Gastroesophageal sphincter (tissue), 3 donors: ENCODE measurements at regions not wholly inside any gene's neighbourhood (a gene's known extent, or its start where the extent isn't known, plus 50 kb on each side); places are given as distances from the start of the nearest gene placed in this dataset.

ENCODE experiments used
- CTCF ChIP-seq, 4 experiments: fragments of 200-600 bp in 2 of 4; fragments of 450-650 bp in 2 of 4; sonication (generic) in 1 of 4; IDR thresholded peaks; one replicate each; pipeline ENCODE4 v1.5.1; 2017 to 2019; ENCODE audit warnings: antibody characterized with exemption in 4 of 4, mild to moderate bottlenecking in 2 of 4, moderate library complexity in 2 of 4
- POLR2A ChIP-seq, 2 donors: fragments of 450-650 bp; IDR thresholded peaks; one replicate each; pipeline ENCODE4 v1.6.1; 2017; ENCODE audit warnings: antibody characterized with exemption in 2 of 2, mild to moderate bottlenecking in 2 of 2, moderate library complexity in 1 of 2
- POLR2AphosphoS5 ChIP-seq: sonication (generic); formaldehyde crosslinking; IDR thresholded peaks from one replicate; pipeline ENCODE4 v1.6.1; 2017; ENCODE audit warnings: antibody characterized with exemption

GRCh38 chr13:50692396-50692915 lies 151.0 kb downstream of the DLEU7 start:
- TF ChIP-seq CTCF (IDR thresholded peaks at IDR 0.05) (no peak), POLR2A (IDR thresholded peaks at IDR 0.05) (no peak), POLR2AphosphoS5 (no peak)
